Activated CD8-positive, alpha-beta memory T cell treated with anti-CD3 and anti-CD28 coated beads for 24 hours (primary cell): ENCODE measurements at regions not wholly inside any gene's neighbourhood (a gene's known extent, or its start where the extent isn't known, plus 50 kb on each side); places are given as distances from the start of the nearest gene placed in this dataset.
"Not testable (repeated sequence)": the region's sequence is repeated elsewhere in the genome, so short reads cannot be mapped to it uniquely, and the experiment has no call there.

ENCODE experiments used
- DNase-seq: peaks from one replicate; pipeline ENCODE4 v3.0.0-alpha.2; 2020

DNA sequence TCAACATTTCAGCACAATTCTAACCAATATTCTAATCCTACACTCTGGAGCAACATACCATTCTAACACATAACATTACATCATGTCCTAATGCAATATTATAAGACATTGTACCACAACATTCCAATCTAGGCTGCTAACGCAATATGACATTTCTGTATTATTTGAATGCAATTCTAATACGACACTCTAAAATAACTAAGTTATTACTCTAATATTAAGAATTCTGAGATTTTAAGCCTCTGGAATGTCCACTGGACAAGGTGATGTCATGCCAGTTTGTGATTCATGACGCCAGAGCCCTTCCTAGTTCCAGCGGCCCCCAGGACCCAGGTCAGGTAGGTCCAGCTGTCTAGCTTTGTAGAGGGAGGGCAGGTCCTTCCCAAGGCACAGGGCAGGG, 69.7 kb upstream of the SIRPA start:
- DNase-seq, result no peak

DNA sequence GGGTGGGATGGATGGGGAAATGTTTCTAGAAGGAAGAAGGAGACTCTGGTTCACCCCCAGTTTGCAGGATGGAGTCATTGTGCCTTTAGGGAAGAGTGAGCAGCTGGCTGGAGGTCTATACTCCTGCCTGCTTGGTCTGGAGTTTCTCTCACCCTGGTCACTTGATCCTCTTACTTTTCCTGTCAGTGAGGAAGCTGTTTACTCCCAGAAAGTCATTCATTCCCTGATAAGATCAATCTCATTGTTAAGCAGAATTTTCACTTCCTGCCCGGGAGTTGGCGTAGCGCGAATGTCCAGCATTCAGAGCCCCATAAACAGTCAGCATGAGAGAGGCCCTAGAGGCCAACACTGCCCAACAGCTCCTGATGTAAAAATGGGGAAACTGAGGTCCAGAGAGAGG, 70.4 kb upstream of the SIRPA start:
- no peak for DNase-seq

DNA sequence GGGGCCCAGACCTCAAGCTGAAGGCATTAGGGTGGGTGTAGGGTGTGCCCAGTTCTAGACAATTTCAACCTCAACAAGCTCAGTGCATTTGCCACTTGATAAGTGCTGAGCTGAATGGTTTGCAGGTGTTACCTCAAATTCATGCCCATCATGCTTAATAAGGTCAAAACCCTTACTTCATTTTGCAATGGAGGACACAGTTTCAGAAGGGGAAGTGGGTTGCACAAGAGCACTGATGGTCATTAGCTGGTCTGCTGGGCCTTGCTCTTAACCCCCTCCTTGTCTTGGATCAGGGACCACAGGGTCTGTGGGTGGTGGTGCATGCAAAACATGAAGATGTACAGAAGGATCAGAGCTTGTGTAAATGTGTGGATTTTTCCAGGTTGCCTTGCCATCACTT, 71.0 kb upstream of the SIRPA start:
- DNase-seq, result no peak

- no peak for DNase-seq
Measured at GRCh38 chr20:1823450-1823844, 71.8 kb upstream of the SIRPA start.

DNA sequence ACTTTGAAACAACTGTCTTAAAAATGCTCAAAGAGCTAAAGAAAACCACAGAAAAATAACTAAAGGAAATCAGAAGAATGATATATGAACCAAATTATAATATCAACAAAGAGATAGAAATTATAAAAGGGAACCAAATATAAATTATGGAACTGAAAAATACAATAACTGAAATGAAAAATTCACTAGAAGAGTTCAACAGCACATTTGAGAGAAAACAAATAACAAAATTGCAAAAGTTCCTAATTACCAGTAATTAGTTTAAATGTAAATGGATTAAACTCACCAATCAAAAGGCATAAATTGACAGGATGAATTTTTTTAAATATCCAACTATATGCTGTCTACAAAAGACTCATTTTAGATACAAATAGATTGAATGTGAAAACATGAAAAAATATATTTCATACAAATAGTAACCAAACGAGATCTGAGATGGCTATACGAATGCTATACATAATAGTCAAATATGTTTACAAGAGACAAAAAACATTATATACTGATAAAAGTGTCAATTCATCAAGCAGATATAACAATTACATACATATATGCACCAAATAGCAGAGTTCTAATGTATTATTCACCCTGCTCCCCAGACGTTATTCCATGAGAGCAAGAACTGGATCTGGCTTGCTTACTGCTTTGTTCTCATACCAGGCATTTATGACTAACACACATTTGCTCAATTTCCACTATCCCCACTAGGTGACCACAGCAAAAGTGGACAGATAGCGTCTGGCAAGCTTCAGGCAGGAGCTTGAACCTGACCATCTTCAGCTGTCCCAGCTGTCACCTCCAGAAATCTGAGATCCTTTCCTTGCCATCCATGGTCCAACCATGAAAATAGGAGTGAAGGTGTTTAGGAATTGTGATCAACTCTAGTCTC, 72.4 kb upstream of the SIRPA start:
- DNase-seq, result no peak

DNA sequence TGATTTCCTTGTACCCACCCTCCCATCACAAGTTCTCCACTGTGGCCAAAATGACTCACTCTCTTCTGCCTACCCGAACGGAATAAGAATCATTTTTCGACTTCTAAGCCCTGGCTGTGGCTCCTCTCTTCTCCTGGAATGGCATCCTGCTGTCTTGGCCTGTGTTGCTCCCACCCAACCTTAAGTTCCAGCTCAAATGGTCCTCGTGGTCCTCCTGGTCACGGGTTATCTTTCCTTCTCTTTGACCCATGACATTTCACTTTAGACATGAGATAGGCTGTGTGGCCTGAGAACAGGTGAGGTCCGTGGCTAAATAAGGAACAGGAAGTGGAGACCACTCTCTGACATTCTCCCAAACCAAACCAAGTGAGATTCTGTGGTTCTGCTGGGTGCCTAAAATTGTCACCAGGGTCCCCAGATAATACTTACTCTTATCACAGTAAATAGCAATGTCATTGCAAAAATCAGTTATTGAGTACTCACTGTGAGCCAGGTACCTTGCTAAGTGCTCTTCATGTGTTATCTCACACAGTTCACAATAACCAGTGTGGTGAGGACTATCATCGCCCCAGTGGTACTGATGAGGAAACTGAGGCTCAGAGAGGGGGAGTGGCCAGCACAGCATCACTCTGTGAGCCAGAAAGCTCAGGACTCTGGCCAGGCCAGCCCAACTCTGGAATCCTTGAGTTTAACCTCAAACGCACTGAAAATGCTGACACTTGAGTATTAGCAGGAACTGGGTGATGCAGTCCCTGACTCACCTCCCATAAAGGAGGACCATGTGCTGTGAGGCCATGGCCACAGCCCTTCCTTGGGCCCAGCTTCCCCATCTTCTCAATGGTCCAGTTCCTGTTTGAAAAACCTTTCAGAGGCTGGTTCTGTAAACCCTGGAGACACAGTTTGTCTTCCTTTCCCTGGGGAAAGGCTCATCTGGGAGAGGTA, 74.8 kb upstream of the SIRPA start:
- DNase-seq, result no peak

GRCh38 chr20:1819311-1820137, 75.7 kb upstream of the SIRPA start:
- DNase-seq, result no peak

DNA sequence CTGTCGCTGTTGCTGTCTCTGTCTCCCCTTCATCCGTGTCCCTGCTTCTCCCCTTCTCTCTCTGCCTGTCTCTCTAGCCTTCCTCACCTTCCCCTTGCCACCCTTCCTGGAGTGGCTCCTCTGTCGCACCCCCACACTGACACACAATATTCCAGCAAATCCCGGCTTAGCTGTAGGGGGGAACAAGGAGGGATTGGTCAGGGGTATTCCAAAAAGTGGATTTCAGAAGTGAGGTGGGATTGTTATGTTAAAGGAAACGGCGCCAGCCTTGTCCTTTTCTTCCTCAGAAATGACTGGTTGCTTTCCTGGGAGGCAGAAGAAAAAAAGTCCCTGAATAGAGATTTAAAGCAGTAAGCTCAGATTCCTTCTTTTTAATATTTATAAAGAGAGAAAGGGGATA, 76.3 kb upstream of the SIRPA start:
- DNase-seq, result no peak

GRCh38 chr20:1818247-1818840, 76.9 kb upstream of the SIRPA start:
- no peak for DNase-seq

DNA sequence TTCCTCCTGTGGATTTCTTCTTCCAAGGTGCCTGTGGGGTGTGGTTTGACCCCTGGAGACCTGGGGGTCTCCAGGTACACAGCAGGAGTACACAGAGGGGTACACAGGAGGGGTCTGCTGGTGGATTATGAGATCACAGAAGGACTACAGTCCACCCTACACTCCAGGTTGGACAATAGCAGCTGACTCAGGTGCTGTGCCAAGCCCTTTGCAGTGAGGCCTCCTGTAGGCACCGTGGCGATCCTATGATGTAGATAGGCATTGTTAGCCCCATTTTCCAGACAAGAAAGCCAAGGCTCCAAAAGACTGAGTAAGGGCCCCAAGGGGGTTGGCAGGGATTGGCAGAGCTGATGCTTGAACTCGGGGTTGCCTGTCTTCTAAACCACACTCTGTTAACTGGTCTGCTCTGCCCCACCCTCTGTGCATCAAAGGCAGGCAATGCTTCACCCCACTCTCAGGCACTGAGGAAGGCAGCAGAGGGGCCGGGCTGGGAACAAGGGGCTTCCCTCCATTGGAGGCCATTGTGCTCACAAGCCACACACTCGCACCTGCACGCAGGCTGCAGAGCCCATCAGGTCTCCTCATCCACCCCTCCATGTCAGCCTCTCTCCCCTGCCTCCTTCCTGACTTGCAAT, 77.5 kb upstream of the SIRPA start:
- DNase-seq, result no peak

GRCh38 chr20:1816384-1817381, 78.5 kb upstream of the SIRPA start:
- peak; percentile 56 for DNase-seq

GRCh38 chr20:1815502-1816085, 79.6 kb upstream of the SIRPA start:
- DNase-seq, result no peak

DNA sequence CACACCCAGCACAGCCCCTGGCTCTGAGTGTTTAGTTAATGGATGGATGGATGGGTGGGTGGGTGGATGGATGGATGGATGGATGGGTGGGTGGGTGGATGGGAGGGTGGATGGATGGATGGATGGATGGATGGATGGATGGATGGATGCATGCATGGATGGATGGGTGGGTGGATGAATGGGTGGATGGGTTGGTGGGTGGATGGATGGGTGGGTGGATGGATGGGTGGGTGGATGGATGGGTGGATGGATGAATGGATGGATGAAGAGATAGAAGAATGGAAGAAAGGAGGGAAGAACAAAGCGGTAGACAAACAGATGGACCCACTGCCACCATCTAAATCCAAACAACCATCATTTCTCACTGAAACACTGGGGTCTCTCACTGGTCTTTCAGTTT, 80.3 kb upstream of the SIRPA start:
- DNase-seq, result not testable (repeated sequence)

DNA sequence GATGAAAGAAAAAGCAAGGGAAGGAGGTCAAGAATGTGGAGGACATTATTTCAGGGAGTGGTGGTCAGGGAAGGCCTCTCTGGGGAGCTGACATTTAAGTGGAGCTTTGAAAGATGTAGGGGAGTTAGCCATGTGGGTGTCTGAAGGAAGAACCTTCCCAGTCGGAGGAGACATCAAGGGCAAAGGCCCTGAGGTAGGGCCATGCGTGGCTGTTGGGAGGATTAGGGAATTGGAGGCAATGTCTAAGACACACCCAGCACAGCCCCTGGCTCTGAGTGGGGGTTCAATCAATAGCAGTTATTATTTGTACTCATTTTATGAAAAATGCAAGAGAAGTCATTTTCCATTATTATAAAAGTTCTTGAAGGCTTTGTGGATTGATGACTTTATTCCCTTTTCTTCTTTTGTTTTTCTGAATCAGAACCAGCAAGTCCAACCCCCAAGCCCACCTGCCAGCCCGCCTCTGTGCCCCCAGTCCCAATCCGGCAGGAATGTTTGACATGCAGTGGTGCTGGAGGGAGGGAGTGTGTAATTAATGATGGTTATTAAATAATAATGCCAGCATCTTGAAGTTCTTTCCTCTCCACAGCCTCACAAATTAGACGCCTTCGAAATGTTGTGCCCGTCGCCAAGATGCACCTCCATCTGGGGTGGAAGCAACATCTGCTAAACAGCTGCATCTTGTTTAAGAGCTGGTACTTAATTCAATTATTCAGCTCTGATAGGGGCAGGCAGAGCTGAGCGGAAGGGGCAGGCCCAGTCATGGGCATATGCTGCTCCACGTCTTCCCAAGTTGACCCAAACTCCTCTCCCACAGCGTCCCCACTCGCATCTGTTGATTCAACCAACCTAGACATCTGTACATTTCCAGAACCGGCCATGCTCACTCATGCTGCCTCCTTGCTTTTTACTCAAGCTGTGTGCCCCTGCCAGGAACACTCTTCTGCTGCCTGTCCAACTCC, 81.3 kb upstream of the SIRPA start:
- DNase-seq, result no peak

GRCh38 chr20:1813101-1813529, 82.1 kb upstream of the SIRPA start:
- DNase-seq, result no peak

DNA sequence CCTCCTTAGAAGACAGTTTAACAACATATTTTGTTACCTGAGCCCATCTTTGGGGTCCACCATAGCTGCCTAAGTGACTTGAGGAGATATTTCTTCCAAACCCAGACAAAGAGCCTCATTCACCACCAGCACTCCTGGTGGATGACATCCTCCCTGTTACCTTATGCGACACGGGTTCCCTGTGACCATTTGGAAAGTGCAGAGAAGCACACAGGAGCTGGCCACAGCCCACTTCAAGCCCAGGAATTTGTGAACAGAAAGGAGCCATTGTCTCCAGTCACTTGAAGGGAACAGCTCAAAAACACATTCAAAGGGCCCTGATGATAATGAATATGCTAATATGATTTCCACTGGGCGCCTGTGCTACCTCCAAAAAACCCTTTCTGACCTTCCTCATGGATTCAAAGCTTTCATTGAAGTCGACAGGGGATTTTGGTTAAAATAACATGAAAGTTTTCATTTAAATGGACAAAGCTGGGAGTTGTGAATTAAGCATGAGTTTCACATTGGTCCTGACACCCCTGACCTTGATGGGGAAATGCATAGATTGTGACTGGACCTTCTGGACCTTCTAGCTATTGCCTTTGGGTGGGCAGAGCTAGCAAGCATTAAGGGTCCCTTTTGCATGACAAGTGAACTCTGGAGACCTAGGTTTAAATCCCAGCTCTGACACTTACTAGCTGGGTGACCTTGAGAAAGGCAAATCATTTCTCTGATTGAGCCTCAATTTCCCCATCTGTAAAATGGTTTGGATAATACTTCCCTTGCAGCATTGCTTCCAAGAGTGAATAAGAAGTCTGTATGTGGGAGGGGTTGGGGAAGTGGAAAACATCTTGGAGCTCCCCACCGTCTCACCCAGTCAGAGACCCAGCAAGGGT, 83.3 kb upstream of the SIRPA start:
- DNase-seq, result no peak

DNA sequence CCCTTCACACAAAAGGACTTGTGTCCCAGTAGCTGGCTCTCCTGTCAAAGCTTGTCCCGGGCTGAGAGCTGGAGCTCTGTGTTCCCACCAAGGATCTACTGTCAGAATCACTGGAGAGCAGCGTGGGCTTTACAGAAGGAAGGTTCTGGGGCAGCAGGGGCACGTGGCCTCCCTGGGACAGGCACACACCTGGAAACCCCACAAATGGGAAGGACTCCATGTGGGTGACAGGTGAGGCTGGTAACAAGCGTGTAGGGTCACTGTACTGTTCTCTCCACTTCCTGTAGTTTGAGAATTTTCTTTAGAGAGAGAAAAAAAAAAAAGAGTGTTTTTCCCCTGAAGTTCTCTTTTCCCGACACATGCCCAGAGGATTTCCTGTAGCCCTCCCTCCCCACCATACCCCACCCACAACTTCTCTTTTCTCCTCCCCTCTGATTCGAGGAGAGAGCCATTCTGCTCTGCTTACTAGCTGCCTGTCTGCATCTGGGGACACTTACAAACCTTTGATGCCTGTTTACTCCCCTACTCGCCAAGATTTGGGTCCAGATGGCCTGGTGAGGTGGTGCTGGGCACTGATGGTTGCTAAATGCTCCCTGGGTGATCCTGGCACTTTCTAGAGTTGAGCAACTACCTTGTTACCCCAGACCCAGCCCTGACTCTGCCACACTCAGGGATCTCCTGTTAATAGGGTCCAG, 84.1 kb upstream of the SIRPA start:
- no peak for DNase-seq
